Activated B cell treated with CpG ODN at 0.5 μM for 24 hours (primary cell): ENCODE measurements at regions not wholly inside any gene's neighbourhood (a gene's known extent, or its start where the extent isn't known, plus 50 kb on each side); places are given as distances from the start of the nearest gene placed in this dataset.

Experiments used
- ATAC-seq: fragments of 200-7000 bp; cut with Tn5 transposase; one replicate; pipeline ENCODE4 v1.10.0; 2021; ENCODE audit warnings: low read depth, mild to moderate bottlenecking, moderate library complexity
- CTCF ChIA-PET: fragments of 350-600 bp; sonication (Branson Sonifier 250); formaldehyde crosslinking; loops from one replicate; lab custom pipeline; 2021; ENCODE audit warnings: antibody characterized with exemption; lab: Charles Lee
- POLR2A ChIA-PET: fragments of 350-600 bp; sonication (Branson Sonifier 250); formaldehyde crosslinking; loops from one replicate; lab custom pipeline; 2021; ENCODE audit warnings: antibody characterized with exemption; lab: Charles Lee
- DNase-seq: peaks from one replicate; pipeline ENCODE4 v3.0.0; 2022
- H3K27ac Mint-ChIP-seq: one replicate; pipeline ENCODE4 v1.8.0; 2020; ENCODE audit warnings: mixed read lengths
- H3K27me3 Mint-ChIP-seq: one replicate; pipeline ENCODE4 v1.8.0; 2021; ENCODE audit warnings: mixed read lengths
- H3K36me3 Mint-ChIP-seq: one replicate; pipeline ENCODE4 v1.8.0; 2021; ENCODE audit warnings: low read depth, mixed read lengths
- H3K4me1 Mint-ChIP-seq: one replicate; pipeline ENCODE4 v1.8.0; 2021; ENCODE audit warnings: mixed read lengths
- H3K4me3 Mint-ChIP-seq: one replicate; pipeline ENCODE4 v1.8.0; 2020; ENCODE audit warnings: mild to moderate bottlenecking, mixed read lengths
- H3K9me3 Mint-ChIP-seq: one replicate; pipeline ENCODE4 v1.8.0; 2020; ENCODE audit warnings: mixed read lengths
- intact Hi-C: fragments of 100-400 bp; cut with micrococcal nuclease; formaldehyde crosslinking; loops from one replicate; pipeline ENCODE4 v1.15.1; 2024
- TF ChIP-seq, protein P1 (sequence below): fragments of 200-600 bp; IDR thresholded peaks from one replicate; pipeline ENCODE4 v1.8.0; 2022; ENCODE audit warnings: antibody characterized with exemption, mild to moderate bottlenecking

DNA sequence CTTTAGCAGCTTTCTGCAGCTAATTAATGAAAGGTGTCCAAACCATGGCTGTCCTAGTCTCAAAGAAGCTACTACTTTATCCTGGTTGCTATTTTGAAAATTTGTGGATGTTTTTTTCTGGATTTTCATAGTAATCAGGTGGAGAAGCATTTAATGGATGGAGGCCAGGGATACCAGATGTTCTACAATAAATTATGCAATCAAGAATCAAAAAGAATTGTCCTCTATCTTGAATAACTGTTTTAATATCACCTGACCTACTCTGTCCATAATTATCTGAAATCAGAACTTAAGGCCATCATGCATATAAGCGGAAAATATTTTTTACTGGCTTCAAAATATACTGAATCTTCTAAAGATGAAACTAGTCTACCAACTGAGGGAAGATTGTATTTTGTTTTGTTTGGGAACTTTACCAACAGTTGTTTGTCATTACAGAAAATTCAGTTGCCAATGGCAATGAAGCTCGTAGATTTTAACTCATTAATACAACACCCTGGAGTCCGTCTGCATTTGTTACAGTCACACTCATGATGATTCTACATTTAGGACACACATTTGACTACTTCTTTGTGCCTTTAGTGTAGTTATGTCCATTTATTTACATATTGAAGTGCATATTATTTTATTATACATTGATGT is 762.3 kb upstream of the GRM7 start:
- Mint-ChIP-seq H3K9me3 (no peaks in the 10 kb centered on the region), H3K4me1 (no peaks in the 10 kb centered on the region), H3K27me3 (no peaks in the 10 kb centered on the region), H3K4me3 (no peak overlapping the region), H3K27ac (no peak overlapping the region), H3K36me3 (no peaks in the 10 kb centered on the region)
- CTCF ChIA-PET: no interaction called here
- TF ChIP-seq, protein P1, sequence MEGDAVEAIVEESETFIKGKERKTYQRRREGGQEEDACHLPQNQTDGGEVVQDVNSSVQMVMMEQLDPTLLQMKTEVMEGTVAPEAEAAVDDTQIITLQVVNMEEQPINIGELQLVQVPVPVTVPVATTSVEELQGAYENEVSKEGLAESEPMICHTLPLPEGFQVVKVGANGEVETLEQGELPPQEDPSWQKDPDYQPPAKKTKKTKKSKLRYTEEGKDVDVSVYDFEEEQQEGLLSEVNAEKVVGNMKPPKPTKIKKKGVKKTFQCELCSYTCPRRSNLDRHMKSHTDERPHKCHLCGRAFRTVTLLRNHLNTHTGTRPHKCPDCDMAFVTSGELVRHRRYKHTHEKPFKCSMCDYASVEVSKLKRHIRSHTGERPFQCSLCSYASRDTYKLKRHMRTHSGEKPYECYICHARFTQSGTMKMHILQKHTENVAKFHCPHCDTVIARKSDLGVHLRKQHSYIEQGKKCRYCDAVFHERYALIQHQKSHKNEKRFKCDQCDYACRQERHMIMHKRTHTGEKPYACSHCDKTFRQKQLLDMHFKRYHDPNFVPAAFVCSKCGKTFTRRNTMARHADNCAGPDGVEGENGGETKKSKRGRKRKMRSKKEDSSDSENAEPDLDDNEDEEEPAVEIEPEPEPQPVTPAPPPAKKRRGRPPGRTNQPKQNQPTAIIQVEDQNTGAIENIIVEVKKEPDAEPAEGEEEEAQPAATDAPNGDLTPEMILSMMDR: no peak
- intact Hi-C loops: no loop called here
- DNase-seq (no peak), ATAC-seq (no peak)
- POLR2A ChIA-PET: no interaction called here

DNA sequence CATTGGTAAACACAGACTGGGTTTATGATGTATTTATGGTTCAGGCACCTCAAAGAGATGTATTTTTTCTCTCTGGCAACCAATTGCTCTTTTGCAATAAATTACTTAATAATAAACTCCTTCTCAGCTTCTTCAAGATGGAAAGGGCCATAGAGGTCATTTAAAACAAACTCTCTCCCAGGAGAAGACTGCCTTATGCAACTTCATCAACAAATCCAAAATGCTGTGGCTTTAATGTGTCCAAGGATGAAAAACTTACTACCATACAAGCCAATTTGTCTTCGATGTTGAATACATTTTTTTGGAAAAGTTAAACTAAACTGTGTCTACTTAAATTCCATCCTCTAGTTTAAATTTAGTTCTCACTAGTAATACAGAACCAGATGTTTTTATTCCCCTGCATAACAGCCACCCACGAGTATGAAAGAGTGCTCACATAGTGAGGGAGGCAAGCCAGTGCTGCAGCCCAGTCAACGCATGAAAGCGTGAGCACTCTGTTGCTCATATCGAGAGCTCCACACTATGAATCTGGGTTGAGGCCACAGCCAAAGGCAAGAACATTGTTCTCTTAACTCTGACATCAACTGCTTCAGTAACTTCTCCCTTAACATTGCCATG is 761.3 kb upstream of the GRM7 start:
- Mint-ChIP-seq H3K27ac (no peak overlapping the region), H3K4me3 (no peak overlapping the region), H3K27me3 (no peaks in the 10 kb centered on the region), H3K4me1 (no peaks in the 10 kb centered on the region), H3K9me3 (no peaks in the 10 kb centered on the region), H3K36me3 (no peaks in the 10 kb centered on the region)
- ATAC-seq: no peak
- CTCF ChIA-PET: no interaction called here
- no peak for DNase-seq
- TF ChIP-seq, protein P1: no peak
- POLR2A ChIA-PET: no interaction called here
- intact Hi-C loops: no loop called here

DNA sequence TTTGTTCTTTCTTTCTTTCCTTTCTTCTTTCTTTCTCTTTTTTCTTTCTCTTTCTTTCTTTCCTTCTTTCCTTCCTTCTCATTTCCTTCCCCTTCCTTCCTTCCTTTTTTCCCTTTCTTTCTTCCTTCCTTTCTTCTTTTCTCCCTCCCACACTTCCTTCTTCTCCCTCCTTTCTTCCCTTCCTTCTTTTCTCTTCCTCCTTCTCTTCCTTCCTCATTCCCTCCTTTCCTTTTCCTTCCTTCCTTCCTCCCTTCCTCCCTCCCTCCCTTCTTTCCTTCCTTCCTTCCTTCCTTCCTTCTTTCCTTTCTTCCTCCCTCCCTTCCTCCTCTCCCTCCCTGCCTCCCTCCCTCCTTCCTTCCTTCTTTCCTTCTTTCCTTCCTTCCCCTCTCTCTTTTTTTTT is 755.7 kb upstream of the GRM7 start:
- Mint-ChIP-seq H3K36me3 (no peaks in the 10 kb centered on the region), H3K4me3 (no peak overlapping the region), H3K4me1 (no peaks in the 10 kb centered on the region), H3K9me3 (no peaks in the 10 kb centered on the region), H3K27me3 (no peaks in the 10 kb centered on the region), H3K27ac (no peak overlapping the region)
- POLR2A ChIA-PET: no interaction called here
- intact Hi-C loops: no loop called here
- CTCF ChIA-PET: no interaction called here
- DNase-seq (no peak), ATAC-seq (no peak)
- TF ChIP-seq, protein P1: peak; percentile 24

DNA sequence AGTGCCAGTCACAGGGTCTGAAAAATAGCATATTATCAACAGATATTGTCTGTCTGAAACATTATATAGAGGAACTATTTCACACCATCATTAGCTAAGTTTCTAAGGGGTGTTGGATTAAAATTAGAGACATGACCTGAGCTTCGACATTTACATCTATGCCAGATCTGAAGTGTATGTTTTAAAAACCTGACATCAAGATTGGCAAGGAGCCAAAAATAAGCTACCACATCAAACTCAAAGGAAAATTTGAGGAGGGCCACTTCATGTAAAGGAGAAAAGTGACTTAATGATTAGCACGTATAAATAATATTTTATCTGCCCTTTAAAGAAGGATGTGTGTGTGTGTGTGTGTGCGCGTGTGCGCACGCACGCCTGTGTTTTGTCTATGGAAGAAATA is 752.0 kb upstream of the GRM7 start:
- intact Hi-C loops: no loop called here
- no peaks in the 10 kb centered on the region for H3K9me3 Mint-ChIP-seq
- CTCF ChIA-PET: no interaction called here
- no peak overlapping the region for H3K27ac Mint-ChIP-seq
- TF ChIP-seq, protein P1: no peak
- POLR2A ChIA-PET: no interaction called here
- H3K4me1 Mint-ChIP-seq: no peaks in the 10 kb centered on the region
- no peak for ATAC-seq
- H3K27me3 Mint-ChIP-seq: no peaks in the 10 kb centered on the region
- no peaks in the 10 kb centered on the region for H3K36me3 Mint-ChIP-seq
- H3K4me3 Mint-ChIP-seq: no peak overlapping the region
- no peak for DNase-seq

DNA sequence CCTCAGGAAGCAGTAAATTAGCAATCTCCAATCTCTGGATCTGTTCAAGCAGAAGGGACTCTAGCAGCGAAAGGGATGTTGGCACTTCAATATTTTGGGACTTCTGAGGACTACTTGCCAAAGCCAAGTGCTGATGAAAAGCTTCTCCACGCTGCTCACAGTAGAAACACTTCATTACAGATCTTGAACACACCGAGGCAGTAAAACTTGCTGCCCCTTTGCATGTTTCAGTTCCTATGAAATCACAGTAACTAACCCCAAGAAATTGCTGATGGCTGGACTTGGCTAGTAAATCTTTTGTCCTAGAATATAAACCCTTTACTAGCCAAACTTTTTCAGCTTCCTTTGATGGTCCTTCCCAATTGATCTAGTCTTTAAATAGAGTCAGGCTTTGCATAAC is 750.5 kb upstream of the GRM7 start:
- no peaks in the 10 kb centered on the region for H3K9me3 Mint-ChIP-seq
- no peaks in the 10 kb centered on the region for H3K4me1 Mint-ChIP-seq
- intact Hi-C loops: no loop called here
- ATAC-seq: no peak
- no peaks in the 10 kb centered on the region for H3K27me3 Mint-ChIP-seq
- H3K27ac Mint-ChIP-seq: no peak overlapping the region
- TF ChIP-seq, protein P1: no peak
- CTCF ChIA-PET: no interaction called here
- no peak overlapping the region for H3K4me3 Mint-ChIP-seq
- H3K36me3 Mint-ChIP-seq: no peaks in the 10 kb centered on the region
- DNase-seq: no peak
- POLR2A ChIA-PET: no interaction called here
